H1 (cell line): ENCODE measurements at regions not wholly inside any gene's neighbourhood (a gene's known extent, or its start where the extent isn't known, plus 50 kb on each side); places are given as distances from the start of the nearest gene placed in this dataset.

Experiments used
- CTCF ChIP-seq, 3 experiments: IDR thresholded peaks; 1 replicate in 2 of 3; 2 replicates in 1 of 3; pipeline versions ENCODE4 v1.5.1 to v1.6.1; 2011; ENCODE audit warnings: low read length in 3 of 3, mild to moderate bottlenecking in 3 of 3, inconsistent platforms in 2 of 3, low read depth in 1 of 3, moderate library complexity in 1 of 3; ENCODE audit not compliant: insufficient read depth in 1 of 3; ENCODE audit errors: control extremely low read depth in 1 of 3
- EGR1 ChIP-seq: IDR thresholded peaks from 2 replicates; pipeline ENCODE4 v1.6.1; 2011; ENCODE audit warnings: low read depth, low read length, borderline replicate concordance
- EP300 ChIP-seq, 2 experiments: IDR thresholded peaks; 1 replicate in 1 of 2; 2 replicates in 1 of 2; pipeline ENCODE4 v1.6.1; 2011 to 2012; ENCODE audit warnings: low read depth in 2 of 2, low read length in 2 of 2, mild to moderate bottlenecking in 2 of 2, borderline replicate concordance in 1 of 2, inconsistent platforms in 1 of 2, moderate library complexity in 1 of 2
- EZH2 ChIP-seq: fragments of 200-600 bp; sonication (generic); IDR thresholded peaks from 2 replicates; pipeline ENCODE4 v1.7.1; 2012; ENCODE audit warnings: low read depth, mild to moderate bottlenecking, moderate library complexity, low read length, inconsistent platforms; ENCODE audit not compliant: severe bottlenecking
- HDAC2 ChIP-seq, 2 experiments: fragments of 300-600 bp in 1 of 2; sonication (generic) in 1 of 2; IDR thresholded peaks; 2 replicates each; pipeline ENCODE4 v1.6.1; 2011 to 2012; ENCODE audit warnings: low read depth in 2 of 2, low read length in 2 of 2, mild to moderate bottlenecking in 2 of 2, moderate library complexity in 2 of 2, borderline replicate concordance in 1 of 2, inconsistent platforms in 1 of 2
- JUND ChIP-seq: IDR thresholded peaks from 2 replicates; pipeline ENCODE4 v1.6.1; 2011; ENCODE audit warnings: mild to moderate bottlenecking, improper control_type of control experiment, low read length
- KDM5A ChIP-seq: fragments of 200-600 bp; IDR thresholded peaks from 2 replicates; pipeline ENCODE4 v1.7.1; 2012; ENCODE audit warnings: mild to moderate bottlenecking, low read length, inconsistent platforms, mixed read lengths
- POLR2AphosphoS5 ChIP-seq: IDR thresholded peaks from 2 replicates; pipeline ENCODE4 v1.6.1; 2011; ENCODE audit warnings: low read depth, low read length
- SIN3A ChIP-seq, 2 experiments: IDR thresholded peaks in 1 of 2; conservative IDR thresholded peaks in 1 of 2; 2 replicates each; pipeline ENCODE4 v1.6.1; 2011 to 2012; ENCODE audit warnings: low read length in 2 of 2, improper control_type of control experiment in 1 of 2, low read depth in 1 of 2, mild to moderate bottlenecking in 1 of 2
- SUZ12 ChIP-seq: fragments of 200-600 bp; sonication (generic); IDR thresholded peaks from 2 replicates; pipeline ENCODE4 v1.6.1; 2012; ENCODE audit warnings: mild to moderate bottlenecking, inconsistent platforms, low read length, moderate library complexity, mixed read lengths
- TAF1 ChIP-seq: IDR thresholded peaks from 2 replicates; pipeline ENCODE4 v1.6.1; 2011; ENCODE audit warnings: mild to moderate bottlenecking, low read depth, low read length
- TBP ChIP-seq: IDR thresholded peaks from 2 replicates; pipeline ENCODE4 v1.6.1; 2011; ENCODE audit warnings: low read depth, low read length, improper control_type of control experiment

- TF ChIP-seq CTCF (IDR thresholded peaks at IDR 0.05; ENCODE audit: control extremely low read depth in 1 of 3, insufficient read depth in 1 of 3, low read depth in 1 of 3, low read length in 3 of 3), result no peak
- no peak for TF ChIP-seq KDM5A
- no peak for TF ChIP-seq EP300 (IDR thresholded peaks at IDR 0.05; ENCODE audit: borderline replicate concordance in 1 of 2, low read depth in 2 of 2, low read length in 2 of 2)
- TF ChIP-seq POLR2AphosphoS5, result no peak
- TF ChIP-seq TAF1, result no peak
- TF ChIP-seq SIN3A (conservative IDR thresholded peaks at IDR 0.05 in 1 of 2, IDR thresholded peaks at IDR 0.05 in 1 of 2; ENCODE audit: low read depth in 1 of 2, low read length in 2 of 2), result no peak
- TF ChIP-seq JUND, result no peak
- TF ChIP-seq HDAC2 (IDR thresholded peaks at IDR 0.05; ENCODE audit: borderline replicate concordance in 1 of 2, low read depth in 2 of 2, low read length in 2 of 2), result no peak
- no peak for TF ChIP-seq TBP
- no peak for TF ChIP-seq EGR1
- no peak for TF ChIP-seq SUZ12
- TF ChIP-seq EZH2, result no peak
These were observed 77.0 kb upstream of the STOX2 start for GRCh38 chr4:183828125-183828524.
